GM19238 (cell line): ENCODE measurements at regions not wholly inside any gene's neighbourhood (a gene's known extent, or its start where the extent isn't known, plus 50 kb on each side); places are given as distances from the start of the nearest gene placed in this dataset.
"Not testable (repeated sequence)": the region's sequence is repeated elsewhere in the genome, so short reads cannot be mapped to it uniquely, and the experiment has no call there.

Source experiments
- DNase-seq: peaks from one replicate; pipeline ENCODE4 v3.0.0; 2011; ENCODE audit warnings: low spot score; ENCODE audit not compliant: insufficient read length

- DNase-seq = no peak
These were observed 435.3 kb upstream of the SPTLC3 start for GRCh38 chr20:12573442-12573841.

GRCh38 chr20:12575352-12576095 lies 433.2 kb upstream of the SPTLC3 start:
- DNase-seq = no peak

- no peak for DNase-seq
These were observed 431.6 kb upstream of the SPTLC3 start for GRCh38 chr20:12577213-12577612.

- no peak for DNase-seq
These were observed 427.0 kb upstream of the SPTLC3 start for GRCh38 chr20:12581644-12582289.

GRCh38 chr20:12582710-12583109 lies 426.1 kb upstream of the SPTLC3 start:
- DNase-seq = not testable (repeated sequence)

- no peak for DNase-seq
These were observed 416.8 kb upstream of the SPTLC3 start for GRCh38 chr20:12591949-12592470.

- no peak for DNase-seq
These were observed 416.0 kb upstream of the SPTLC3 start for GRCh38 chr20:12592756-12593155.

GRCh38 chr20:12593342-12593873 lies 415.4 kb upstream of the SPTLC3 start:
- no peak for DNase-seq

GRCh38 chr20:12594410-12595088 lies 414.2 kb upstream of the SPTLC3 start:
- DNase-seq = no peak

- DNase-seq = no peak
These were observed 412.9 kb upstream of the SPTLC3 start for GRCh38 chr20:12595841-12596240.

GRCh38 chr20:12596863-12597262 lies 411.9 kb upstream of the SPTLC3 start:
- DNase-seq = no peak

GRCh38 chr20:12597551-12597950 lies 411.2 kb upstream of the SPTLC3 start:
- no peak for DNase-seq

- DNase-seq = no peak
These were observed 409.9 kb upstream of the SPTLC3 start for GRCh38 chr20:12598894-12599293.

- DNase-seq = no peak
These were observed 409.3 kb upstream of the SPTLC3 start for GRCh38 chr20:12599494-12599893.

GRCh38 chr20:12605751-12606150 lies 403.0 kb upstream of the SPTLC3 start:
- DNase-seq = no peak

GRCh38 chr20:12610871-12611270 lies 397.9 kb upstream of the SPTLC3 start:
- no peak for DNase-seq

- DNase-seq = no peak
These were observed 394.0 kb upstream of the SPTLC3 start for GRCh38 chr20:12614764-12615163.

- DNase-seq = no peak
These were observed 391.7 kb upstream of the SPTLC3 start for GRCh38 chr20:12617076-12617475.

GRCh38 chr20:12623870-12624269 lies 384.9 kb upstream of the SPTLC3 start:
- no peak for DNase-seq

- DNase-seq = no peak
These were observed 381.3 kb upstream of the SPTLC3 start for GRCh38 chr20:12627485-12627884.

- DNase-seq = no peak
These were observed 370.0 kb upstream of the SPTLC3 start for GRCh38 chr20:12638633-12639312.
